ENCODE measurements at regions not wholly inside any gene's neighbourhood (a gene's known extent, or its start where the extent isn't known, plus 50 kb on each side); places are given as distances from the start of the nearest gene placed in this dataset.

- CTCF ChIA-PET (ENCODE audit: partially characterized antibody), result no interaction called here
- TF ChIP-seq, protein P1, sequence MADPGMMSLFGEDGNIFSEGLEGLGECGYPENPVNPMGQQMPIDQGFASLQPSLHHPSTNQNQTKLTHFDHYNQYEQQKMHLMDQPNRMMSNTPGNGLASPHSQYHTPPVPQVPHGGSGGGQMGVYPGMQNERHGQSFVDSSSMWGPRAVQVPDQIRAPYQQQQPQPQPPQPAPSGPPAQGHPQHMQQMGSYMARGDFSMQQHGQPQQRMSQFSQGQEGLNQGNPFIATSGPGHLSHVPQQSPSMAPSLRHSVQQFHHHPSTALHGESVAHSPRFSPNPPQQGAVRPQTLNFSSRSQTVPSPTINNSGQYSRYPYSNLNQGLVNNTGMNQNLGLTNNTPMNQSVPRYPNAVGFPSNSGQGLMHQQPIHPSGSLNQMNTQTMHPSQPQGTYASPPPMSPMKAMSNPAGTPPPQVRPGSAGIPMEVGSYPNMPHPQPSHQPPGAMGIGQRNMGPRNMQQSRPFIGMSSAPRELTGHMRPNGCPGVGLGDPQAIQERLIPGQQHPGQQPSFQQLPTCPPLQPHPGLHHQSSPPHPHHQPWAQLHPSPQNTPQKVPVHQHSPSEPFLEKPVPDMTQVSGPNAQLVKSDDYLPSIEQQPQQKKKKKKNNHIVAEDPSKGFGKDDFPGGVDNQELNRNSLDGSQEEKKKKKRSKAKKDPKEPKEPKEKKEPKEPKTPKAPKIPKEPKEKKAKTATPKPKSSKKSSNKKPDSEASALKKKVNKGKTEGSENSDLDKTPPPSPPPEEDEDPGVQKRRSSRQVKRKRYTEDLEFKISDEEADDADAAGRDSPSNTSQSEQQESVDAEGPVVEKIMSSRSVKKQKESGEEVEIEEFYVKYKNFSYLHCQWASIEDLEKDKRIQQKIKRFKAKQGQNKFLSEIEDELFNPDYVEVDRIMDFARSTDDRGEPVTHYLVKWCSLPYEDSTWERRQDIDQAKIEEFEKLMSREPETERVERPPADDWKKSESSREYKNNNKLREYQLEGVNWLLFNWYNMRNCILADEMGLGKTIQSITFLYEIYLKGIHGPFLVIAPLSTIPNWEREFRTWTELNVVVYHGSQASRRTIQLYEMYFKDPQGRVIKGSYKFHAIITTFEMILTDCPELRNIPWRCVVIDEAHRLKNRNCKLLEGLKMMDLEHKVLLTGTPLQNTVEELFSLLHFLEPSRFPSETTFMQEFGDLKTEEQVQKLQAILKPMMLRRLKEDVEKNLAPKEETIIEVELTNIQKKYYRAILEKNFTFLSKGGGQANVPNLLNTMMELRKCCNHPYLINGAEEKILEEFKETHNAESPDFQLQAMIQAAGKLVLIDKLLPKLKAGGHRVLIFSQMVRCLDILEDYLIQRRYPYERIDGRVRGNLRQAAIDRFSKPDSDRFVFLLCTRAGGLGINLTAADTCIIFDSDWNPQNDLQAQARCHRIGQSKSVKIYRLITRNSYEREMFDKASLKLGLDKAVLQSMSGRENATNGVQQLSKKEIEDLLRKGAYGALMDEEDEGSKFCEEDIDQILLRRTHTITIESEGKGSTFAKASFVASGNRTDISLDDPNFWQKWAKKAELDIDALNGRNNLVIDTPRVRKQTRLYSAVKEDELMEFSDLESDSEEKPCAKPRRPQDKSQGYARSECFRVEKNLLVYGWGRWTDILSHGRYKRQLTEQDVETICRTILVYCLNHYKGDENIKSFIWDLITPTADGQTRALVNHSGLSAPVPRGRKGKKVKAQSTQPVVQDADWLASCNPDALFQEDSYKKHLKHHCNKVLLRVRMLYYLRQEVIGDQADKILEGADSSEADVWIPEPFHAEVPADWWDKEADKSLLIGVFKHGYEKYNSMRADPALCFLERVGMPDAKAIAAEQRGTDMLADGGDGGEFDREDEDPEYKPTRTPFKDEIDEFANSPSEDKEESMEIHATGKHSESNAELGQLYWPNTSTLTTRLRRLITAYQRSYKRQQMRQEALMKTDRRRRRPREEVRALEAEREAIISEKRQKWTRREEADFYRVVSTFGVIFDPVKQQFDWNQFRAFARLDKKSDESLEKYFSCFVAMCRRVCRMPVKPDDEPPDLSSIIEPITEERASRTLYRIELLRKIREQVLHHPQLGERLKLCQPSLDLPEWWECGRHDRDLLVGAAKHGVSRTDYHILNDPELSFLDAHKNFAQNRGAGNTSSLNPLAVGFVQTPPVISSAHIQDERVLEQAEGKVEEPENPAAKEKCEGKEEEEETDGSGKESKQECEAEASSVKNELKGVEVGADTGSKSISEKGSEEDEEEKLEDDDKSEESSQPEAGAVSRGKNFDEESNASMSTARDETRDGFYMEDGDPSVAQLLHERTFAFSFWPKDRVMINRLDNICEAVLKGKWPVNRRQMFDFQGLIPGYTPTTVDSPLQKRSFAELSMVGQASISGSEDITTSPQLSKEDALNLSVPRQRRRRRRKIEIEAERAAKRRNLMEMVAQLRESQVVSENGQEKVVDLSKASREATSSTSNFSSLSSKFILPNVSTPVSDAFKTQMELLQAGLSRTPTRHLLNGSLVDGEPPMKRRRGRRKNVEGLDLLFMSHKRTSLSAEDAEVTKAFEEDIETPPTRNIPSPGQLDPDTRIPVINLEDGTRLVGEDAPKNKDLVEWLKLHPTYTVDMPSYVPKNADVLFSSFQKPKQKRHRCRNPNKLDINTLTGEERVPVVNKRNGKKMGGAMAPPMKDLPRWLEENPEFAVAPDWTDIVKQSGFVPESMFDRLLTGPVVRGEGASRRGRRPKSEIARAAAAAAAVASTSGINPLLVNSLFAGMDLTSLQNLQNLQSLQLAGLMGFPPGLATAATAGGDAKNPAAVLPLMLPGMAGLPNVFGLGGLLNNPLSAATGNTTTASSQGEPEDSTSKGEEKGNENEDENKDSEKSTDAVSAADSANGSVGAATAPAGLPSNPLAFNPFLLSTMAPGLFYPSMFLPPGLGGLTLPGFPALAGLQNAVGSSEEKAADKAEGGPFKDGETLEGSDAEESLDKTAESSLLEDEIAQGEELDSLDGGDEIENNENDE (IDR thresholded peaks at IDR 0.05; ENCODE audit: insufficient replicate concordance, low read length), result no peak
Measured at GRCh38 chr6:132142308-132142707, 191.1 kb upstream of the CCN2 start.

More at GRCh38 chr6:132142308-132142707, 191.1 kb upstream of the CCN2 start:
- Histone ChIP-seq H3K79me2 (ENCODE audit: control insufficient read depth in 1 of 2, insufficient read depth in 2 of 2, low read length in 2 of 2) (no peaks in the 10 kb centered on the region), H2AFZ (ENCODE audit: low read length) (no peak overlapping the region), H2AK5ac (ENCODE audit: low read depth, low read length) (no peak overlapping the region), H2BK120ac (replicated peaks; ENCODE audit: low read depth, low read length) (no peak overlapping the region), H3K27me3 (replicated peaks in 1 of 4; ENCODE audit: control insufficient read depth in 3 of 4, extremely low read depth in 1 of 4, insufficient read depth in 3 of 4, low read length in 3 of 4) (no peaks in the 10 kb centered on the region; a peak in 1 of 7 replicates), H3K79me1 (ENCODE audit: low read depth, low read length) (no peaks in the 10 kb centered on the region), H3K4me3 (ENCODE audit: extremely low read depth in 1 of 4, insufficient read depth in 2 of 4, low read depth in 3 of 4, low read length in 4 of 4) (no peak overlapping the region), H3K9ac (replicated peaks in 1 of 4; ENCODE audit: extremely low read depth in 1 of 4, low read depth in 3 of 4, low read length in 3 of 4) (no peak overlapping the region), H2BK12ac (ENCODE audit: low read depth, low read length) (no peak overlapping the region), H3K27ac (ENCODE audit: low read depth, low read length) (no peak overlapping the region), H3K9me3 (ENCODE audit: insufficient read depth in 2 of 2, low read depth in 1 of 2, low read length in 1 of 2) (no peaks in the 10 kb centered on the region), H2BK20ac (ENCODE audit: low read length) (no peak overlapping the region), H4K20me1 (replicated peaks in 1 of 2; ENCODE audit: control insufficient read depth in 1 of 2, insufficient read depth in 2 of 2, low read length in 2 of 2) (no peaks in the 10 kb centered on the region), H3K18ac (ENCODE audit: extremely low read depth, low read length) (no peak overlapping the region), H3K4me1 (replicated peaks in 1 of 4; ENCODE audit: control insufficient read depth in 3 of 4, insufficient read depth in 4 of 4, low read length in 3 of 4) (0 out of 7 replicates have a peak, but pooled peaks cover 0 to 3% (median 0%) of the 10 kb centered on the region in 4 experiments), H4K91ac (replicated peaks; ENCODE audit: insufficient read length, low read length) (no peak overlapping the region), H2BK15ac (ENCODE audit: low read length) (no peak overlapping the region), H3K23me2 (ENCODE audit: low read depth, low read length) (no peaks in the 10 kb centered on the region), H2BK5ac (ENCODE audit: low read depth, low read length) (no peak overlapping the region), H3K36me3 (ENCODE audit: control insufficient read depth in 2 of 4, insufficient read depth in 4 of 4, low read length in 3 of 4) (no peaks in the 10 kb centered on the region), H3K4me2 (ENCODE audit: insufficient read depth in 1 of 2, low read depth in 2 of 2, low read length in 2 of 2) (no peak overlapping the region), H4K8ac (ENCODE audit: extremely low read depth, insufficient read depth, low read length) (no peak overlapping the region), H3K23ac (ENCODE audit: insufficient read length) (no peak overlapping the region), H3K4ac (replicated peaks; ENCODE audit: insufficient read length, low read depth, low read length) (no peak overlapping the region), H3K56ac (replicated peaks; ENCODE audit: insufficient read length, low read depth, low read length) (no peak overlapping the region), H3K14ac (ENCODE audit: insufficient read length) (no peak overlapping the region), H4K5ac (ENCODE audit: insufficient read length, low read depth, low read length) (no peak overlapping the region)
- 86% methylated on average over 1 of the region's 1 CpG; no CpG with 5 or more reads in 1 of the 2 experiments for WGBS, 2 experiments (ENCODE audit: extremely low coverage in 1 of 2, insufficient coverage in 1 of 2, insufficient read length in 1 of 2, insufficient replicate concordance in 2 of 2, low coverage in 1 of 2, low lambda C conversion rate in 2 of 2, missing lambda C conversion rate in 1 of 2)
- FAIRE-seq, result no peak
- POLR2A ChIA-PET (ENCODE audit: partially characterized antibody), result interaction anchor here (1.4 to 1.6 kb wide), 2 partner anchors 191 to 193 kb away, joined by 3 to 4 read pairs; partner anchors contain the start of gene CCN2
- DNase-seq (ENCODE audit: low read depth in 1 of 2, low spot score in 2 of 2), result no peak

Measured in H1 (cell line).